ENCODE measurements at regions not wholly inside any gene's neighbourhood (a gene's known extent, or its start where the extent isn't known, plus 50 kb on each side); places are given as distances from the start of the nearest gene placed in this dataset.

GRCh38 chr7:45985902-45986301 lies 64.8 kb upstream of the IGFBP3 start (continued):
- TF ChIP-seq CHD7 (IDR thresholded peaks at IDR 0.05; ENCODE audit: insufficient replicate concordance, low read length), result no peak

All from H1 (cell line).